ENCODE measurements at regions not wholly inside any gene's neighbourhood (a gene's known extent, or its start where the extent isn't known, plus 50 kb on each side); places are given as distances from the start of the nearest gene placed in this dataset.

DNA sequence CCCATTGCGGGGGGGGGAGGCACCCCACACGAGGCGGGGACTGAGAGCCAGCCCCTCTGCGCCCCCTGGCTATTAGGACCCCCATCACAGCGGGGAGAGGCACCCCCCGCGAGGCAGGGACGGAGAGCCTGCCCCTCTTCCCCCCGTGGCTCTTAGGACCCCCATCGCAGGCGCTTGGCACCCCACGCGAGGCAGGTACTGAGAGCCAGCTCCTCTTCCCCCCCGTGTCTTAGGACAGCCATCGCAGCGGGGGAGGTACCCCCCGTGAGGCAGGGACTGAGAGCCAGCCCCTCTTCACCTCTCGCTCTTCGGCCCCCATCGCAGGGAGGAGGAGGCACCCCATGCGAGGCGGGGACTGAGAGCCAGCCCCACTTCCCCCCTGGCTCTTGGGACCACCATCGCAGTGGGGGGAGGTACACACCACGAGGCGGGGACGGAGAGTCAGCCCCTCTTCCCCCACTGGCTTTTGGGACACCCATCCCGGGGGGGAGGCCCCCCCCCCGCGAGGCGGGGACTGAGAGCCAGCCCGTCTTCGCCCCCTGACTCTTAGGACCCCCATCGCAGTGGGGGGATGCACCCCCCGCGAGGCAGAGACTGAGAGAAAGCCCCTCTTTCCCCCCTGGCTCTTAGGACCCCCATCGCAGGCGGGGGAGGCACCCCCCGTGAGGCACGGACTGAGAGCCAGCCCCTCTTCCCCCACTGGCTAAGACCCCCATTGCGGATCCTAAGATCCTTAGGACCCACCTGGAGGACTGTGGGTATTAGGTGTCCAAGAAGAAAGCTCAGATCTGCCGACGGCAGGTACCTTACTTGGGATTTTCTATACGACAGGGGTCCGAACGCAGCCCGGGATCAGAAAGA lies 198.6 kb upstream of the PZP start:
- H2AFZ ChIP-seq (ENCODE audit: low read depth, low read length, poor library complexity, severe bottlenecking) = no peak overlapping the region
- no peaks in the 10 kb centered on the region for H4K20me1 ChIP-seq (ENCODE audit: insufficient read depth)
- CTCF ChIA-PET = no interaction called here
- POLR2A ChIA-PET = no interaction called here
- H3K27ac ChIP-seq (ENCODE audit: low read depth, low read length) = no peak overlapping the region
- intact Hi-C loops (cut with micrococcal nuclease) = no loop called here
- no peaks in the 10 kb centered on the region for H3K36me3 ChIP-seq (ENCODE audit: control insufficient read depth in 1 of 2, insufficient read depth in 2 of 2, low read length in 2 of 2)
- ATAC-seq (no peak), DNase-seq (ENCODE audit: low read depth, low spot score) (no peak)
- BruUV-seq (replicated peaks) = no TSS peak
- H3K4me1 ChIP-seq (ENCODE audit: control insufficient read depth in 1 of 2, insufficient read depth in 2 of 2, low read length in 2 of 2) = no peaks in the 10 kb centered on the region
- H3K4me2 ChIP-seq (ENCODE audit: low read length) = no peak overlapping the region
- no peaks in the 10 kb centered on the region for H3K27me3 ChIP-seq (ENCODE audit: insufficient read depth, low read length)
- RAD21 ChIA-PET (ENCODE audit: low non-redundant PET in 1 of 2, low total read pairs in 2 of 2, uncharacterized antibody in 2 of 2, unreplicated experiment in 2 of 2) = no interaction called here
- no peaks in the 10 kb centered on the region for H3K79me2 ChIP-seq (ENCODE audit: insufficient read depth, low read length)
- H3K4me3 ChIP-seq (replicated peaks in 1 of 2; ENCODE audit: low read depth in 1 of 2, low read length in 2 of 2) = no peak overlapping the region
- no peaks in the 10 kb centered on the region for H3K9me3 ChIP-seq (ENCODE audit: control insufficient read depth in 1 of 2, insufficient read depth in 1 of 2, low read depth in 1 of 2, low read length in 2 of 2)
- TF ChIP-seq YY1 (IDR thresholded peaks at IDR 0.05; ENCODE audit: extremely low read depth, insufficient replicate concordance, low read depth, low read length) (no peak), POLR2AphosphoS5 (IDR thresholded peaks at IDR 0.05; ENCODE audit: low read depth, low read length) (no peak), CEBPB (IDR thresholded peaks at IDR 0.05; ENCODE audit: low read depth) (no peak)
- no peaks in the 10 kb centered on the region for H3K9me2 ChIP-seq (ENCODE audit: insufficient read depth)
- H3K9ac ChIP-seq (ENCODE audit: low read length) = no peak overlapping the region

DNA sequence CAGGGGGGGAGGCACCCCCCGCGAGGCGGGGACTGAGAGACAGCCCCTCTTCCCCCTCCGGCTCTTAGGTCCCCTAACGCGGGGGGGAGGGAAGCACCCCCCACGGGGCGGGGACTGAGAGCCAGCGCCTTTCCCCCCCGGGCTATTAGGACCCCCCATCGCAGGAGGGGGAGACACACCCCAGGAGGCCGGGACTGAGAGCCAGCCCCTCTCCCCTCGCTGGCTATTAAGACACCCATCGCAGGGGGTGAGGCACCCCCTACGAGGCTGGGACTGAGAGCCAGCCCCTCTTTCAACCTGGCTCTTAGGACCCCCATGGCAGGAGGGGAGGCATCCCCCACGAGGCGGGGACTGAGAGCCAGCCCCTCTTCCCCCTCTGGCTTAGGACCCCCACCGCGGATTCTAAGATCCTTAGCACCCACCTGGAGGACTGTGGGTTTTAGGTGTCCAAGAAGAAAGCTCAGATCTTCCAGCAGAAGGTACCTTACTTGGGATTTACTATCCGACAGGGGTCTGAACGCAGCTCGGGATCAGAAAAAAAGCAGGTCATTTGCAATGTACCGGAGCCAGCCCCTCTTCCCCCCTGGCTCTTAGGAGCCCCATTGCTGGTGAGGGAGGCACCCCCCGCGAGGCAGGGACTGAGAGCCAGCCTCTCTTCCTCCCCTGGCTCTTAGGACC lies 197.8 kb upstream of the PZP start:
- H3K27ac ChIP-seq (ENCODE audit: low read depth, low read length) = no peak overlapping the region
- ATAC-seq (no peak), DNase-seq (ENCODE audit: low read depth, low spot score) (no peak)
- H3K9me2 ChIP-seq (ENCODE audit: insufficient read depth) = no peaks in the 10 kb centered on the region
- H3K79me2 ChIP-seq (ENCODE audit: insufficient read depth, low read length) = no peaks in the 10 kb centered on the region
- ChIA-PET POLR2A (no interaction called here), RAD21 (ENCODE audit: low non-redundant PET in 1 of 2, low total read pairs in 2 of 2, uncharacterized antibody in 2 of 2, unreplicated experiment in 2 of 2) (no interaction called here), CTCF (no interaction called here)
- H3K4me1 ChIP-seq (ENCODE audit: control insufficient read depth in 1 of 2, insufficient read depth in 2 of 2, low read length in 2 of 2) = no peaks in the 10 kb centered on the region
- no peaks in the 10 kb centered on the region for H3K27me3 ChIP-seq (ENCODE audit: insufficient read depth, low read length)
- H2AFZ ChIP-seq (ENCODE audit: low read depth, low read length, poor library complexity, severe bottlenecking) = no peak overlapping the region
- no peak overlapping the region for H3K9ac ChIP-seq (ENCODE audit: low read length)
- H3K36me3 ChIP-seq (ENCODE audit: control insufficient read depth in 1 of 2, insufficient read depth in 2 of 2, low read length in 2 of 2) = no peaks in the 10 kb centered on the region
- H3K4me3 ChIP-seq (replicated peaks in 1 of 2; ENCODE audit: low read depth in 1 of 2, low read length in 2 of 2) = no peak overlapping the region
- H3K9me3 ChIP-seq (ENCODE audit: control insufficient read depth in 1 of 2, insufficient read depth in 1 of 2, low read depth in 1 of 2, low read length in 2 of 2) = no peaks in the 10 kb centered on the region
- intact Hi-C loops (cut with micrococcal nuclease) = no loop called here
- no peak for TF ChIP-seq SIN3A (IDR thresholded peaks at IDR 0.05; ENCODE audit: low read depth)
- no peak overlapping the region for H3K4me2 ChIP-seq (ENCODE audit: low read length)
- H4K20me1 ChIP-seq (ENCODE audit: insufficient read depth) = no peaks in the 10 kb centered on the region
- BruUV-seq (replicated peaks) = no TSS peak

Data from HCT116 (cell line).